ENCODE measurements at regions not wholly inside any gene's neighbourhood (a gene's known extent, or its start where the extent isn't known, plus 50 kb on each side); places are given as distances from the start of the nearest gene placed in this dataset.
"Not testable (repeated sequence)": the region's sequence is repeated elsewhere in the genome, so short reads cannot be mapped to it uniquely, and the experiment has no call there.

GRCh38 chr2:146371364-146371763 is 1473.5 kb upstream of the ACVR2A start:
- 90 to 95% (median 92%) methylated on average over 1 of the region's 1 CpG for WGBS, 3 donors
- not testable (repeated sequence) for H3K27ac ChIP-seq (ENCODE audit: low read depth, low read length)

GRCh38 chr2:146370826-146371225 is 1474.0 kb upstream of the ACVR2A start:
- H3K27ac ChIP-seq (ENCODE audit: low read depth, low read length) = no peak overlapping the region

- H3K27ac ChIP-seq (ENCODE audit: low read depth, low read length) = no peak overlapping the region
Measured at GRCh38 chr2:146366276-146366675, 1478.6 kb upstream of the ACVR2A start.

DNA sequence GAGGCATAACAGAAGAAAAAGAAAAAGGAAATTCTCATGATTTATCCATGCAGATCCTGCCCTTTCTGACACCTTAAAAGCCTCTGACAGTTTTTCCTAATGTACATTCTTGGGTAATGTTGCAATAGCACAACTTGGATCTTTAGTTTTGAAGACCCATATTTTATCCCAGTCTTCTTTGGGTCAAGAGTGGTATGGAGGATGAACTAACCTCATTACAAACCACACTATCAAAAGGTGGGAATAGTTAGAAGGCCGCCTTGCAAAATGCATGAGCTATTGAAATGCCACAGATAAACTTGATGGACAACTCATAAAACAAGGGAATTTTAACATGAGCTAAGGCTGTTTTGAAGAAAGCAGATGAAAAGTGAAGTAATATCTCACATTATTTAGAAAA is 1479.8 kb upstream of the ACVR2A start:
- H3K27ac ChIP-seq (ENCODE audit: low read depth, low read length) = no peak overlapping the region
- 84 to 86% (median 84%) methylated on average over 1 of the region's 1 CpG for WGBS, 3 donors

DNA sequence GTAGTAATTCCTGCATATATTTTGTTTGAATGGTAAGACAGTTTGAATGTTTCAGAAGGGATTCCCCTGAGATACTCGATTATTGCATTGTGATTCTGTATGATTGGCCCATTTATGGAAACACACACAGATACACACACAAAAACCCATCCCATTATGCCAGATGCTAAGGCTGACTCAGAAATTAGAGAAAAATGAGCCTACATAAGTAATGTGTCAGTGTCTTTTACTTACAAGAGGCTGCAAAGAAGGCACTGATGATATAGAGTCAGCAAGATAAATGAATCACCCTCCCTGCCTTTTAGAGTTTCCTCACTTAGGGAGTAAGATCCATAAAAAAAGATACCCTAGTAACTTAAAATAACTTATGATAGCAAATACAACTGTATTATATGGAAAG is 1481.1 kb upstream of the ACVR2A start:
- WGBS, 3 donors = 60 to 73% (median 61%) methylated on average over 1 of the region's 1 CpG
- H3K27ac ChIP-seq (ENCODE audit: low read depth, low read length) = no peak overlapping the region

- H3K27ac ChIP-seq (ENCODE audit: low read depth, low read length) = no peak overlapping the region
Measured at GRCh38 chr2:146351689-146352088, 1493.1 kb upstream of the ACVR2A start.

DNA sequence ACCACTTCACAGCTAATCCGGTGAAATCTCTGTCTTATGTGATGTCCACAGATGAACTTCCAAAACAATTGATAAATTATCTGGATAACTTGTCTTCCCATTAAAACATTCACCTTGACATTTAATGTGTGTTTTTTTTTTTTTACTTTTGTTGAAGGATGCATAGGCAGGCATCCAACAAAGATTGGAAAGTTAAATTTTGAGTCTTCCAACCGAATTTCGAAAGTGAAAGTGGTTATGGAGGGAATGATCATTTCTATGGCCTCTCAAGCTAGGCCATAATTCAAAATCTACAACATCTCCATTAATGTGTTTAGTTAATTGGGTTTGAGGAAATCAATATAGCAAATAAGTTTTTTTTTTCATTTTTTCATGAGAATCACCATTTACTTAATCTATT is 1495.5 kb upstream of the ACVR2A start:
- no peak overlapping the region for H3K27ac ChIP-seq (ENCODE audit: low read depth, low read length)
- WGBS, 3 donors = 78 to 83% (median 79%) methylated on average over 3 of the region's 3 CpGs

DNA sequence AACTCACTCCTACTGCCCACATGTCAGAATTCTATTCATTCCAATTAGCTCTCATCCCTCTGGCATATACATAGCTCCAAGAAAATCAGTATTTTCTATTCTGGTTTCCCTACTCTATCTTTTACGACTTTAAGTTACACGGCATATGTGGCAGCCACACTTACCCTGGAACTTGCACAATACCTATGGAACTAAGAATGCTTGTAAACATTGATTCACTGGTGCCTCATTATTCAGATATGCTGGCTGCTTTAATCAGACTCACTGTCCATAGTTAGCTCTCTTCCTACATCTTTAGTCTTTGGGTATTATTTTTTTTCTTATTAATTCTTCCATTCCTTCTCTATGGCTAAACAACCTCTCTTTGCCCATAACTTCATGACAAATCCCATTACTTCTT is 1519.9 kb upstream of the ACVR2A start:
- H3K27ac ChIP-seq (ENCODE audit: low read depth, low read length) = no peak overlapping the region
- WGBS, 3 donors = 93 to 97% (median 95%) methylated on average over 2 of the region's 2 CpGs

DNA sequence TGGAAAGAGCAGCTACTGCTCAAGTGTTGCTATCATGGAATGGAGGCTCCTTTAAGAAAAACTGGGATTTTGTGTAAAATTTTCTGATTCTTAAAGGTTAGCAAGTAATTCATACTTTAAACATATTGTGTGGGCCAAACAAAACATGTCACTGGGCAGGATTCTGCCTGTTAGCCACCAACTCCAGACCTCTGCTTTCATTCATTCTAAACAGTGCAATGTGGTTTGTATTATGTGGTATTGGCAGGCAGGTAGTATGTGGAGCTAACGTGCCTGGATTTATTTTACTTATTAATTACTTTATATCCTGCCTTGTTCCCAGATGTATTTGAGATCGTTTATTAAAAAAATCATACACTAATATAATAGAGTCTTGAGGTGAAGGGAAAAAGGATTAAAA is 1521.3 kb upstream of the ACVR2A start:
- 70 to 76% (median 72%) methylated on average over 2 of the region's 2 CpGs for WGBS, 3 donors
- no peak overlapping the region for H3K27ac ChIP-seq (ENCODE audit: low read depth, low read length)

GRCh38 chr2:146321175-146321574 is 1523.7 kb upstream of the ACVR2A start:
- H3K27ac ChIP-seq (ENCODE audit: low read depth, low read length) = no peak overlapping the region
- WGBS, 3 donors = 45 to 71% (median 55%) methylated on average over 2 of the region's 2 CpGs

GRCh38 chr2:146317959-146318358 is 1526.9 kb upstream of the ACVR2A start:
- WGBS, 3 donors = 50 to 89% (median 56%) methylated on average over 2 of the region's 2 CpGs
- no peak overlapping the region for H3K27ac ChIP-seq (ENCODE audit: low read depth, low read length)

DNA sequence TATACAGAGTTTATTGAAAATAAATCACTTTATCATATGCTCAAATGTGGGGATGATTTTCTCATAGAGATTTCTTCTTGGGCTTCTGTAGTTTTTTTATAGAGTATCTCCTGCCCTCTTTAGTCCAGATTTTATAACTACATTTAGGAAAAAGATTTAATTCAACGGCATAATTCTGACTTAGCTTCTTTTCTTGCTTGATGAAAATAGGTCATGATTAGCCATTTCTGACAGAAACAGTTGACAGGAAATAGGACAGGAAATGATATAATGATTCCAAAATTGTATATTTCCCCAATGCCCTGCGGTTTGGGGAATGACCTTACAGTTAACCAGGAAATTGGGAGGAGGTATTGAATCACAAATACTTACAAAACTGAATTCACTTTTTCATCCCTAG is 1531.9 kb upstream of the ACVR2A start:
- WGBS, 3 donors = 1 to 7% (median 2%) methylated on average over 2 of the region's 2 CpGs
- H3K27ac ChIP-seq (ENCODE audit: low read depth, low read length) = no peak overlapping the region

- H3K27ac ChIP-seq (ENCODE audit: low read depth, low read length) = no peak overlapping the region
- WGBS, 3 donors = 86 to 94% (median 89%) methylated on average over 3 of the region's 3 CpGs
Measured at GRCh38 chr2:146305164-146305563, 1539.7 kb upstream of the ACVR2A start.

GRCh38 chr2:146301287-146301686 is 1543.5 kb upstream of the ACVR2A start:
- WGBS, 3 donors = 79 to 92% (median 84%) methylated on average over 2 of the region's 2 CpGs
- no peak overlapping the region for H3K27ac ChIP-seq (ENCODE audit: low read depth, low read length)

GRCh38 chr2:146295080-146295670 is 1549.7 kb upstream of the ACVR2A start:
- WGBS, 3 donors = 94 to 100% (median 94%) methylated on average over 1 of the region's 1 CpG
- no peak overlapping the region for H3K27ac ChIP-seq (ENCODE audit: low read depth, low read length)

GRCh38 chr2:146287281-146287680 is 1557.5 kb upstream of the ACVR2A start:
- no peak overlapping the region for H3K27ac ChIP-seq (ENCODE audit: low read depth, low read length)
- 82 to 86% (median 84%) methylated on average over 1 of the region's 1 CpG for WGBS, 3 donors

DNA sequence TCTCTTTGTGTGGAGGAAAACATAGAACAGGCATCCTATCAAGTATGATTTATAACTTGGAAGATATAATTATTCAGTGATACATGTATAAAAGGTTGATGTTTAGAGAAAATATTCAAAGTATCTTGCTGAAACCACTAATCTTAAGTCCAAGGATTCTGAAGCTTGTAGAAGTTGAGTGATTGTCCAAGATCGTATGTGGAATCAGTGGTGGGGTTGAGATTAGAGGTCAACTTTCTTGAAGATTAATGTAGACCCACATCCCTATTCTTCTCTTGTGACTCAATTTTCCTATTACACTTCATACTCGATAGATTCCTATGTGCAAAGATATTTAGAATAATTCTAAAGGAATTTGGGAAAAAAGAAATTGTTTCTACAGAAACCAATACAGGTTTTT is 1565.9 kb upstream of the ACVR2A start:
- no peak overlapping the region for H3K27ac ChIP-seq (ENCODE audit: low read depth, low read length)
- 84 to 92% (median 86%) methylated on average over 2 of the region's 2 CpGs for WGBS, 3 donors

DNA sequence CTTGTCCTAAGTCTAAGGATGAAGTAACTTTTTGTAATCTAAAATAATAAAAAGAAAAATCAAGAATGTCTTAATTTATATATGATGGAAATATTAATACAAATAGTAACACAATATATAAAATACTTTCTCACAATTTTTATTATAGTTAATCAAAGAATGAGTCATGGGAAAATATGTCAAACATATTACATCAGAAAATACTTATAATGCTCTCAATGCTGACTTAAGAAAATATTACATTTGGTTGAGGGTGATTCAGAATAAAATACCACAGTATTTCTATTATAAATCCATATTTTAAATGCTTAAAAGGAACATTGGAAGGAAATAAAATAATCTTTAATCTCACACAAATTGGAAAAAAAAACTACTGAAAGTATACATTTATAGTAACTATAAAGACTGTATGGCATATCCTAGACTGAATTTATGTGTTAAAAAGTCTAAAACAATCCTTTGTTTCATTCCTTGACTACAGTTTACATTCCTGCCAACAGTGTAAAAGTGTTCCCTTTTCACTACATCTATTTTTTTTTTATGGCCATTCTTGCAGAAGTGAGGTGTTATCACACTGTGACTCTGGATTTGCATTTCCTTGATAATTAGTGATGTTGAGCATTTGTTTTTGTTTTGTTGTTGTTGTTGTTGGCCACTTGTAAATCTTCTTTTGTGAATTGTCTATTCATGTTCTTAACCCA is 1573.5 kb upstream of the ACVR2A start:
- no peak overlapping the region for H3K27ac ChIP-seq (ENCODE audit: low read depth, low read length)

DNA sequence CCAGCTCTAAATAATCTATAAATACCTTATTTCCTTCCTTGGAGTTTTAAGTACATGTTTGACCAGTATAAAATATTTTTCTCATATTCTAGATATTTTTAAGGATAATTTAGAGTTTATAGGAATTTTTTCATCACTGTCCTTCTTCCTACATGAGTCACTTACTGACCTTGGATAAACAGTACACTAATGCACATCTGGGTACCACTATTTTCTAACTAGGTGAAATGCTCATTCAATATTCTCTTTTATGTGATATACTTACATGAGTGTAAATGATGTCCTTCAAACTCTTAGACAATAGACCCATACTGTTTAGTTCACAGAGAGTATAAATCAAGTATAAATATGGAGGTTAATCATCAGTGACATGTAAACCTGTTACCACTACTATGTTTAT is 1574.2 kb upstream of the ACVR2A start:
- H3K27ac ChIP-seq (ENCODE audit: low read depth, low read length) = no peak overlapping the region

- H3K27ac ChIP-seq (ENCODE audit: low read depth, low read length) = no peak overlapping the region
Measured at GRCh38 chr2:146267093-146267492, 1577.7 kb upstream of the ACVR2A start.

GRCh38 chr2:146265656-146266055 is 1579.2 kb upstream of the ACVR2A start:
- H3K27ac ChIP-seq (ENCODE audit: low read depth, low read length) = no peak overlapping the region
- WGBS, 3 donors = 61 to 84% (median 81%) methylated on average over 6 of the region's 6 CpGs

Data from adipose tissue (tissue), 3 donors.